ENCODE measurements at regions not wholly inside any gene's neighbourhood (a gene's known extent, or its start where the extent isn't known, plus 50 kb on each side); places are given as distances from the start of the nearest gene placed in this dataset.

DNA sequence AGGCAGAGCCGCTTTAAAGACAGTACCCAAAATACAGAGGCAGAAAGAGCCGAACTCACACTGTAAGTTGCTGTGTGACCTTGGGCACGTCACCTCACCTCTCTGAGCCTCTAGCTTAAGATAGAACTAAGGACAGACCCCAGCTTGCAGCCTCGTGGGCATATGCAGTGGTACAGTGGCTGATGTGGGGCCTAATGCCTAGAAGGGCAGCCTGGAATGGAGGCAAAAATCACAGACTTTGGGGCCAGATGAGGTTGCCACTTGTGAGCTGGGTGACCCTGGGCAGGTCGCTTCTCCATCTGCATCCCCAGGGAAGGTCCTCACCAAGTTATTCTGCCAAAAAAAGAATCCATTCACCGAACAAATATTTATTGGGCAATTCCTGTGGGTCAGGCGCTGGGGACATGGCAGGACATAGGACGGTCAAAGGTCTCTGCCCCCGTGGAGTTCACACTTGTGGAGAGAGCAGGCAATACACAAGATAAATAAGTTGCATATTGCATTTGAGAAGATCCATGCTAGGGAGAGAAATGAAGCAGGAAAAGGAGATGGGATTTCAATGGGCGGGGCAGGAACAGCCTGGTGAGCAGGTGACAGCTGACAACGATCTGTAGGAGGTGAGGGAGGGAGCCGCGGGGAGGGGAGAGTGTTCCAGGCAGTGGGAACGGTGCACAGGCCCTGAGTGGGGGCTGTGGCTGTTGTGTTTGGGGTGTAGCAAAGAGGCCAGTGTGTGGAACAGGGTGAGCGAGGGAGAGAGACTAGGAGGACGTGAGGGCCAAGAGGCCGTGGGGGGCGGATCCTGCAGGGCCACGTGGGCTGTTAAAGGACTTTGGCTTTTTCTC, 115.2 kb downstream of the CEBPB start:
- ATAC-seq, result peak in 1 of 2 donors; percentile 2
- DNase-seq, result peak; percentile 51
- intact Hi-C loops (cut with DNase I), result loop anchor here in 1 of 2 donors (10.0 kb wide), 1 partner anchor 111 kb away; the partner anchor contains the start of gene CEBPB

GRCh38 chr20:50306478-50307423, 116.1 kb downstream of the CEBPB start:
- DNase-seq (no peak), ATAC-seq (no peak)
- intact Hi-C loops (cut with DNase I), result loop anchor here in 1 of 2 donors (10.0 kb wide), 1 partner anchor 112 kb away; the partner anchor contains the start of gene CEBPB

DNA sequence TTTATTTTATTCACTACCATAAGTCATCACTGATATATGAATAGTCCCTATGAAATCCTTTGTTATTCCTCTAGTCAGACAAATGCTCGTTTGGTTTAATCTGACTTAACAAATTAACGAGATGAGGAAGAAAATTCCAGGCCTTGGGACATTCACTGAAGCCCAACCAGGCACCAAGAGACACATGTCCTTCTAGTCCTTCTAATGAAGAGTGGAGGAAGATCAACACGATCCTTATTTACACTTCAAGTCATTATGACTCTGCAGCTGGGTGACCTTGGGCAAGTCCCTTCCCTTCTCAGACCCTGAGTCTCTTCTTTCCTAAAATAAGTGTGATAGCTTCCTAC, 117.5 kb downstream of the CEBPB start:
- DNase-seq (no peak), ATAC-seq (no peak)
- intact Hi-C loops (cut with DNase I), result loop anchor here in 1 of 2 donors (2.0 to 10.0 kb wide), 2 partner anchors 91 to 113 kb away; partner anchors contain the start of gene CEBPB

DNA sequence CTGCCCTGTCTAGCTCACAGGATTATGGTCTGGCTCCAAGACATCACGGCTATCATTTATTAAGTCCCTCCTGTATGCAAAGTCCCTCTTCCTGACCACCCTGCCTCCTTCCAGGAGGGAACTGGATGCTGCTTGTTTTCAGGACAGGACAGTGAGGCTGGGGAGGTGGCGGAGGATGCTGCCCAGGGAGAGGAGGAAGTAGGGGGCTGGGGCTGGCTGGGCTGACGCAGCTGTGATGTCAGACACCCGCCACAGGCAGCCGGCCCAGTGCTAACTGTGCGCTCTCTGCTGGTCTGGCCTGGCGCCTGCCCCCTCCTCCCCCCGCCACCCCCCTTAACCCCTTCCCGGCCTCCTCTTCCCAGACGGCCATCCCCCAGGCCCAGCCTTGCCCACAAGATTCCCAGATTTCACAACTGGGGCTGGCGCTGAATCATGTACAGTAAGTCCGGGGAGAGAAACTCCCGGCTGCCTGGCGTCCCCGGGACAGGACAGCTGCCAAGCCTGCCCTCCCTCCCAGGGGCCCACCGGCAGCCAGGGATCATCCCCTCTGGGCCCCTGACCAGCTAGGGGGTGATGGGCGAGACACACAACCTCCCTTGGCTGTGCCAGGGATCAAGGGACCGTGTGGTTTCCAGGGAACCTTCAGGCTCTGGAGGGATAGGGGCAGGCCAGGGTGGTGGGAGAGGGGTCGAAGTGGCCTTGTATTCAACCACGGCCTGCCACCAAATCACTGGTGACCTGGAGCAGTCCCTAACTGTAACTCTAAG, 118.1 kb downstream of the CEBPB start:
- ATAC-seq, result peak; percentile 69 to 78
- DNase-seq, result peak; percentile 93
- intact Hi-C loops (cut with DNase I), result loop anchor here in 1 of 2 donors (2.0 to 10.0 kb wide), 2 partner anchors 90 to 114 kb away; partner anchors contain the start of gene CEBPB

DNA sequence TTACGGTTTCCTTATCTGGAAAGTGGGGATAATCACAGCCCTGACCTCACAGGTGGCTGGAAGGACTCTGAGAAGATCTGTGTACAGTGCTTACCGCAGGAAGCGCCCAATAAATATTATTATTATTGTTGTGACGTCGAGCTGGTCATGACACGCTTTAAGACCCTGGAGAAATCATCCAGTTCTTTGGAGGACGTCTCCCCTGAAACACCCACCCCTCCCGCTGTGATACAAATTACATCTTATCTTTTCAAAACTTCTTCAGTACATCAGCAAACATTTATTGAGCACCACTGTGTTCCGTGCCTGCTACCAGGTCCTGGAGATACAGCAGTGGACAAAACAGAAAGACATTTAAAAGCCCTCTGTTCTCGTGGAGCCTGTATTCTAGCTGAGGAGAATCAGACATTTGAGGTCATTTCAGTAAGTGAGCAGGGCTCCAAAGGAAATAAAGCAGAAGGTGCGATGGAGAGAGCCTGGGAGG, 118.7 kb downstream of the CEBPB start:
- ATAC-seq (no peak), DNase-seq (no peak)
- intact Hi-C loops (cut with DNase I), result loop anchor here in 1 of 2 donors (2.0 to 10.0 kb wide), 2 partner anchors 89 to 115 kb away; partner anchors contain the start of gene CEBPB

- intact Hi-C loops (cut with DNase I), result loop anchor here in 1 of 2 donors (2.0 to 10.0 kb wide), 2 partner anchors 89 to 115 kb away; partner anchors contain the start of gene CEBPB
- no peak for DNase-seq
- ATAC-seq, result no peak
Observed at GRCh38 chr20:50309764-50310672, 119.4 kb downstream of the CEBPB start.

GRCh38 chr20:50310673-50311051, 120.0 kb downstream of the CEBPB start:
- DNase-seq, result no peak
- ATAC-seq, result no peak
- intact Hi-C loops (cut with DNase I), result no loop called here

GRCh38 chr20:50311308-50312001, 120.8 kb downstream of the CEBPB start:
- ATAC-seq, result no peak
- no peak for DNase-seq
- intact Hi-C loops (cut with DNase I), result no loop called here

- DNase-seq (no peak), ATAC-seq (no peak)
- intact Hi-C loops (cut with DNase I), result no loop called here
Observed at GRCh38 chr20:50312002-50312681, 121.5 kb downstream of the CEBPB start.

DNA sequence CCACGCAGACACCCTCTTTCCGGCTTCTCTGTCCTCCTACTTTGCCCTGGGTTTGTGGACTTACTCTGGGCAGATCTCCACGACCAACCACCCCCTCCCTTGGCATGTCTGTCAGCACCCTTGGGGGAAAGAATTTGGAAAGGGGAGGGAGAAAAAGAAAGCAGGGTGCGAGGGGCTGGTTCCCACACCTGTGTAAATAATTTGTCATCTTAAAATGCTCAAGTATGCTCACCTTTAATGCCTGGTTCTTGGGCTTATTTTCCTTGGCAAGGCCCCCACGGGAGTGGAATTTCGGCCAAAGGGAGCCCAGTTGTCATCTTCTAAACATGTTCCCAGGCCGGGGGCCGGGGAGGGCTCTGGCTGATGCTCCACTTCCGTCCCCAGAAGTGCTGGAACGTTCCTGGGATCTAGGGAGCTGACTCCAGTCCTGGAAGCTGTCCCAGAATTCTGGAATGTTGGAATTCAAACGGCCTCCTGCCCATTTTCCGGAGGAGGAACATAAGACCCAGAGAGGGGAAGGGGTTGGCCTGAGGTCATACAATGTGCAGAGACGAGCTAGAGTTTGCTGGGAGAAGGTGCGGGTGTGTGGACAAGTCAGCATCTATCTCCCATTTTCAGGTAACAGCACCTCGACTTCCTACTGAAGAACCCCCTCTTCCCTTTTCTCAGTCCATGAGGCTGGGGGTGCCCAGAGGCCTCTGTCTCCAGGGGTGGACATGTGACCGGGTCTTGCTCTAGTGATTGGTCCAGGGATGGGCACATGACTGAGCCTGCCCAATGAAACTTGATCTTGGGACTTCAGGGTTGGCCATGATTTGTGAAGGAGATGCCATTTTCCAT, 122.3 kb downstream of the CEBPB start:
- ATAC-seq, result peak; percentile 24 to 49
- intact Hi-C loops (cut with DNase I), result no loop called here

GRCh38 chr20:50313522-50313820, 122.8 kb downstream of the CEBPB start:
- DNase-seq, result no peak
- intact Hi-C loops (cut with DNase I), result no loop called here
- ATAC-seq, result no peak

More for the DNA sequence above, 122.3 kb downstream of the CEBPB start:
- DNase-seq, result peak; percentile 84

GRCh38 chr20:50313827-50314677, 123.4 kb downstream of the CEBPB start:
- DNase-seq (no peak), ATAC-seq (no peak)
- intact Hi-C loops (cut with DNase I), result no loop called here

DNA sequence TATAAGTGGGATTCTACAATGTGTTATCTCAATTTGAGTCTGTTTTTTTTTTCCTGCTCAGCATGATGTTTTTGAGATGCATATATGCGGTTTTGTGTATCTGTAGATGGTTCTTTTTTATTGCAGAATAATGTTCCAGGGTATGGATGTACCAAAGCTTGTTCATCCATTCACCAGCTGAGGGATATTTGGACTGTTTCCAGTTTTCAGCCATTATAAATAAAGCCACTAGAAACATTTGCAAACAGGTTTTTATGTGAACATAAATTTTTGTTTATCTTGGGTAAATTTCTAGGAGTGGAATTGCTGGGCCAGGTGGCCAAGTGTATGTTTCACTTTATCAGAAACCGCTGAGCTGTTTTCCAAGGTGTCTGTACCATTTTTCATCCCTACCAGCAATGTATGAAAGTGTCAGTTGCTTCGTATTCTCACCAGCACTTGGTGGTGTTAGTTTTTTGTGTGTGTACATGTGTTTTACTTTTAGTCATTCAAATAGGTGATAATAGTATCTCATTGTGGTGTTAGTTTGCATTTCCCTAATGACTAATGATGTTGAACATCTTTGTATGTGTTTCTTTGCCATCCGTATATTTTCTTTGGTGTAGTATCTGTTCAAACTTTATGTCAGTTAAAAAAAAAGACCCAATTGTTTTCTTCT, 124.2 kb downstream of the CEBPB start:
- DNase-seq (no peak), ATAC-seq (no peak)
- intact Hi-C loops (cut with DNase I), result no loop called here

All from left cardiac atrium (tissue), 4 donors.